Loucy (cell line): ENCODE measurements at regions not wholly inside any gene's neighbourhood (a gene's known extent, or its start where the extent isn't known, plus 50 kb on each side); places are given as distances from the start of the nearest gene placed in this dataset.

Experiments used
- H2AFZ ChIP-seq: fragments of 200-600 bp; sonication (generic); 2 replicates; pipeline ENCODE4 v1.6.0; 2016; ENCODE audit warnings: antibody characterized with exemption, mild to moderate bottlenecking, low read length, moderate library complexity
- H3F3A ChIP-seq: fragments of 200-600 bp; 2 replicates; pipeline ENCODE4 v1.6.0; 2016; ENCODE audit warnings: antibody characterized with exemption, low read depth, mild to moderate bottlenecking
- H3K27me3 ChIP-seq: fragments of 200-600 bp; sonication (generic); 2 replicates; pipeline ENCODE4 v1.6.1; 2014; ENCODE audit warnings: low read length, mild to moderate bottlenecking; ENCODE audit not compliant: insufficient read depth, poor library complexity, severe bottlenecking
- H3K36me3 ChIP-seq: fragments of 200-600 bp; sonication (generic); 2 replicates; pipeline ENCODE4 v1.6.1; 2016; ENCODE audit warnings: low read length; ENCODE audit not compliant: insufficient read depth
- H3K4me1 ChIP-seq: fragments of 200-600 bp; sonication (generic); 2 replicates; pipeline ENCODE4 v1.5.1; 2014; ENCODE audit warnings: low read length, mild to moderate bottlenecking; ENCODE audit not compliant: insufficient read depth, poor library complexity, severe bottlenecking
- H3K4me2 ChIP-seq: fragments of 200-600 bp; sonication (generic); 2 replicates; pipeline ENCODE4 v1.6.0; 2014; ENCODE audit warnings: antibody characterized with exemption, low read length, low read depth, mild to moderate bottlenecking; ENCODE audit not compliant: poor library complexity, severe bottlenecking
- H3K4me3 ChIP-seq: fragments of 200-600 bp; sonication (generic); 2 replicates; pipeline ENCODE4 v1.5.1; 2014; ENCODE audit warnings: low read length, mild to moderate bottlenecking, mixed read lengths; ENCODE audit not compliant: poor library complexity, severe bottlenecking
- H3K79me2 ChIP-seq: fragments of 200-600 bp; sonication (generic); 2 replicates; pipeline ENCODE4 v1.6.1; 2014; ENCODE audit warnings: low read length; ENCODE audit not compliant: insufficient read depth
- H3K9ac ChIP-seq: fragments of 200-600 bp; sonication (generic); 2 replicates; pipeline ENCODE4 v1.6.0; 2014; ENCODE audit warnings: mild to moderate bottlenecking, low read depth, low read length, moderate library complexity; ENCODE audit not compliant: poor library complexity, severe bottlenecking
- H3K9me2 ChIP-seq: fragments of 200-600 bp; sonication (generic); replicated peaks from 2 replicates; pipeline ENCODE4 v1.6.1; 2016; ENCODE audit warnings: low read depth, low read length, mixed read lengths
- H3K9me3 ChIP-seq: fragments of 200-600 bp; sonication (generic); 2 replicates; pipeline ENCODE4 v1.6.1; 2014; ENCODE audit warnings: mild to moderate bottlenecking, antibody characterized with exemption, low read length, low read depth; ENCODE audit not compliant: insufficient read depth
- H4K20me1 ChIP-seq: fragments of 200-600 bp; sonication (generic); 2 replicates; pipeline ENCODE4 v1.6.0; 2014; ENCODE audit warnings: antibody characterized with exemption, low read length, mild to moderate bottlenecking; ENCODE audit not compliant: insufficient read depth, poor library complexity, severe bottlenecking
- CTCF ChIP-seq: fragments of 200-600 bp; sonication (generic); conservative IDR thresholded peaks from 2 replicates; pipeline ENCODE4 v1.5.1; 2014; ENCODE audit warnings: mild to moderate bottlenecking, antibody characterized with exemption, low read length
- EZH2phosphoT487 ChIP-seq: fragments of 200-600 bp; IDR thresholded peaks from 2 replicates; pipeline ENCODE4 v1.6.1; 2018; ENCODE audit warnings: antibody characterized with exemption, mild to moderate bottlenecking, moderate library complexity, borderline replicate concordance

GRCh38 chrX:123075947-123076561, 108.0 kb upstream of the GRIA3 start:
- TF ChIP-seq EZH2phosphoT487, result no peak
- TF ChIP-seq CTCF, result no peak
- no peak overlapping the region for H3K4me3 ChIP-seq

GRCh38 chrX:123077631-123078030, 106.4 kb upstream of the GRIA3 start:
- H3K36me3 ChIP-seq, result no peaks in the 10 kb centered on the region
- H2AFZ ChIP-seq, result no peak overlapping the region
- H3K4me2 ChIP-seq, result no peak overlapping the region
- H3K4me3 ChIP-seq, result no peak overlapping the region
- H3K9me2 ChIP-seq, result no peaks in the 10 kb centered on the region
- H3K4me1 ChIP-seq, result no peaks in the 10 kb centered on the region
- no peaks in the 10 kb centered on the region for H4K20me1 ChIP-seq
- no peaks in the 10 kb centered on the region for H3K27me3 ChIP-seq
- no peaks in the 10 kb centered on the region for H3F3A ChIP-seq
- H3K79me2 ChIP-seq, result no peaks in the 10 kb centered on the region
- no peak overlapping the region for H3K9ac ChIP-seq
- H3K9me3 ChIP-seq, result no peaks in the 10 kb centered on the region
- no peak for TF ChIP-seq EZH2phosphoT487
- no peak for TF ChIP-seq CTCF

More at GRCh38 chrX:123075947-123076561, 108.0 kb upstream of the GRIA3 start:
- Histone ChIP-seq H3F3A (no peaks in the 10 kb centered on the region), H2AFZ (no peak overlapping the region), H3K9me2 (no peaks in the 10 kb centered on the region), H3K36me3 (no peaks in the 10 kb centered on the region), H3K9me3 (no peaks in the 10 kb centered on the region), H3K4me2 (no peak overlapping the region), H3K4me1 (no peaks in the 10 kb centered on the region), H3K27me3 (no peaks in the 10 kb centered on the region), H3K9ac (no peak overlapping the region), H4K20me1 (no peaks in the 10 kb centered on the region), H3K79me2 (no peaks in the 10 kb centered on the region)

GRCh38 chrX:123080065-123080464, 104.0 kb upstream of the GRIA3 start:
- Histone ChIP-seq H3K27me3 (no peaks in the 10 kb centered on the region), H3K79me2 (no peaks in the 10 kb centered on the region), H2AFZ (no peak overlapping the region), H3K9me2 (no peaks in the 10 kb centered on the region), H3K4me2 (no peak overlapping the region), H3K4me3 (no peak overlapping the region), H3K9me3 (no peaks in the 10 kb centered on the region), H3F3A (no peaks in the 10 kb centered on the region), H3K9ac (no peak overlapping the region), H4K20me1 (no peaks in the 10 kb centered on the region), H3K36me3 (no peaks in the 10 kb centered on the region), H3K4me1 (no peaks in the 10 kb centered on the region)
- TF ChIP-seq EZH2phosphoT487 (no peak), CTCF (no peak)
